HG03025 (cell line): ENCODE measurements at regions not wholly inside any gene's neighbourhood (a gene's known extent, or its start where the extent isn't known, plus 50 kb on each side); places are given as distances from the start of the nearest gene placed in this dataset.
"Not testable (repeated sequence)": the region's sequence is repeated elsewhere in the genome, so short reads cannot be mapped to it uniquely, and the experiment has no call there.

Experiments used
- ATAC-seq: cut with Tn5 transposase; IDR thresholded peaks from one replicate; pipeline ENCODE4 v1.9.1; 2021; ENCODE audit warnings: mild to moderate bottlenecking, moderate library complexity; ENCODE audit not compliant: unreplicated experiment, low FRiP score

DNA sequence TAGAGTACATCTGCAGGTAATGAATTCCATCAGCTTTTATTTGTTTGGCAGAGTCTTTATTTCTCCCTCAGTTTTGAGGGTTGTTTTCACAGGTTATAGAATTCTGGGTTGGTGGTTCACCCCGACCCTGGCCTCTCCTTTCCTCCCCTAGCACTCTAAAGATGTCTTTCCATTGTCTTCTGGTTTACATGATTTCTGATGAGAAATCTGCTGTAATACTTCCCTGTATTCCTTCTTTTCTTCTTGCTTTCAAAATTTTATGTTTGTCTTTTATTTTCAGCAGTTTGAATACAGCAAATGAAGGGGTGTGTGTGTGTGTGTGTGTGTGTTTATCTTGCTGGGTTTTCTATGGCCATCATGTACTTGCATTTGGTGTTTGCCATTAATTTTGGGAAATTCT is 312.0 kb upstream of the RPS23 start:
- ATAC-seq = no peak

GRCh38 chr5:82586661-82587310 is 308.6 kb upstream of the RPS23 start:
- no peak for ATAC-seq

GRCh38 chr5:82586181-82586580 is 308.0 kb upstream of the RPS23 start:
- no peak for ATAC-seq

GRCh38 chr5:82584631-82585030 is 306.5 kb upstream of the RPS23 start:
- ATAC-seq = no peak

GRCh38 chr5:82583331-82583730 is 305.2 kb upstream of the RPS23 start:
- ATAC-seq = not testable (repeated sequence)

- ATAC-seq = no peak
These were observed 286.8 kb upstream of the RPS23 start for GRCh38 chr5:82564963-82565362.

- ATAC-seq = no peak
These were observed 285.6 kb upstream of the RPS23 start for GRCh38 chr5:82563745-82564144.

- no peak for ATAC-seq
These were observed 284.6 kb upstream of the RPS23 start for GRCh38 chr5:82562696-82563240.

- no peak for ATAC-seq
These were observed 283.6 kb upstream of the RPS23 start for GRCh38 chr5:82561797-82562196.

GRCh38 chr5:82560969-82561368 is 282.8 kb upstream of the RPS23 start:
- ATAC-seq = no peak

- no peak for ATAC-seq
These were observed 282.4 kb upstream of the RPS23 start for GRCh38 chr5:82560561-82560960.

DNA sequence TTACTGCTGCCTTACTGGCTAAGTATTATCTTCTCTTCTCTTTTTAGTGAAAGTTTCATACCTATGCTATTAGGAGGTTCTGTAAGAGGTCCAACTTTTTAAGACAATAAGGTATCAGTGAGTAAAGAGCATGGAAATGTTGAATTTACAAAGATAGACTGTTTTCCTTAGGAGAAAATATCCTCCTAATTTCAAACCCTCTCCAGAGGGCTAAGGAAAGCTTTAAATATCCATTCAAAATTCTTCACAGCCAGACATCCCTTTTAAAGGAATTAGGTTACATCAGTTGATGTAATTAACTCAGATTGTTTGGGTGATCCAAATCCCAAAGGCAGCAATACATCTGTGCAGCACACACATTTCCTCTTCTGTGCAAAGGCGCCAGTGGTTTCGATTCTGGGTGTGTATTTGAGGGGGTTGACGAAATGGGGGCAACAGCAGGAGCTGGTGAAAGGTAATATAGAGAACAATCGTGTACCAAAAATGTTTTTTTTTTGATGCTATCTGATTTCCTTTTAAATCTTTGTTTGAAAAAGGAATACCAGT is 273.8 kb upstream of the RPS23 start:
- ATAC-seq = no peak

GRCh38 chr5:82551192-82551591 is 273.0 kb upstream of the RPS23 start:
- no peak for ATAC-seq

DNA sequence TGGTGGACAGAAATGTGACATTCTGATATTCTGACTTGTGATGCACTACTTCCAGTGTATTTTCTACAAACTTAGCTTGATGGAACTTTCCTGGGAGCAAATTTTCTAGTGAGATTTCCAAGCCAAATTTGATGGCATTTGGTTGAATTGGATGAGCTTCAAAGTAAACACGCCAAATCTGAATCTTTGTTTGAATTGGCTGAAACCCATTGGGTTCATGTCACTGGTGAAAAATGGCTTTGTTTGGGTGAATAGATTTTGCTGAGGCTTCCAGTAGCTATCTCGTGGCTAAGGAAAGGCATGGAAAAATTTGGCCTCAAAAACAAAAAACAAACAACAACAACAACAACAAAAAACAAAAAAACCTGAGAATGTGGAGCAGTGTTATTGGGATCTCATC is 271.1 kb upstream of the RPS23 start:
- no peak for ATAC-seq

GRCh38 chr5:82544004-82544403 is 265.9 kb upstream of the RPS23 start:
- no peak for ATAC-seq

DNA sequence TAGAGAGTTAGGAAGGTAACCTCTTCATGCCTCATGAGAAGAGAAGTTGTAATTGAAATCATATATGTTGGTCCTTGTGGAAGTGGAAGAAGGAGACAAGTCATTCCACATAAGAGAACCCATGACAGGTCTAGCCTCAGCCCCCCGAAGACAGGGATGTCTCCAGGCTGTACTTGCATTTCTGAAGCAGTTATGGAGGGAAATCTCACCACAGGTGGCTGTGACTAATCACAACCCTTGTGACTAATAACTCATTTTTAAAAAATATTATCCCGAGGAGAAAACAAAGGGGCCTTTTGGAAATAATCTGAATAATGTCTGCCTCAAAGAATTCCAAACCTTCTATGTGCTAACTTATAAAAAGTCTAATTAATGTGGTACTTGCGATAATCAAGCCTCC is 262.1 kb upstream of the RPS23 start:
- ATAC-seq = no peak

GRCh38 chr5:82538339-82539034 is 260.3 kb upstream of the RPS23 start:
- no peak for ATAC-seq

DNA sequence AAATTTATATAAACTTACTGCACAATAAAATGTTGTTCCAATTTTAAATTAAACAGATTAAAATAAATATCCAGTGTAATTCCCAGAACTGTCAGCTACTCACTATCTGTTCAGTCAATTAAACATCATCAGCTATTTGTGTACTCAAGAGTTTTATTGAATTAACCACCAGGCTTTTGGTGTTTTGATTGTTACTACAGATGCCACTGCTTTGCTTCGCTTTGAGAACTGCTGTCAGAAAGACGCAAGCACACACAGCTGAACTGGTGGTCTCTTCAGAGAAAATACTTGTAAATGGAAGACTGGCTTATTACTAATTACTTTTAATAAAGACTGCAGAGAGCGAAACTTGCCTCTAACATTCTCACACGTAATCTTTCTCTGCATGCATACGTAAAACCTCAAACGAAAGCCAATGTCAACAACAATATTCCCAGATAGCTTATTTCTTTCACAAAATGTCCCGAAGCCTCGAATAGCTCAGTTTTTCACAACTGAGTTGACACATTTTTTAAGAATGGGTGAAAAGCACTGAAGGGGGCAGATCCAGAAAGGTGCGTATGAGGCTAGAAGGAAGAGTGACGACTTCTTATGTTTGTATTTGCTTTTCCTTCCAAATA is 259.6 kb upstream of the RPS23 start:
- ATAC-seq = no peak

GRCh38 chr5:82534986-82535385 is 256.8 kb upstream of the RPS23 start:
- no peak for ATAC-seq

- not testable (repeated sequence) for ATAC-seq
These were observed 253.9 kb upstream of the RPS23 start for GRCh38 chr5:82532075-82532474.

DNA sequence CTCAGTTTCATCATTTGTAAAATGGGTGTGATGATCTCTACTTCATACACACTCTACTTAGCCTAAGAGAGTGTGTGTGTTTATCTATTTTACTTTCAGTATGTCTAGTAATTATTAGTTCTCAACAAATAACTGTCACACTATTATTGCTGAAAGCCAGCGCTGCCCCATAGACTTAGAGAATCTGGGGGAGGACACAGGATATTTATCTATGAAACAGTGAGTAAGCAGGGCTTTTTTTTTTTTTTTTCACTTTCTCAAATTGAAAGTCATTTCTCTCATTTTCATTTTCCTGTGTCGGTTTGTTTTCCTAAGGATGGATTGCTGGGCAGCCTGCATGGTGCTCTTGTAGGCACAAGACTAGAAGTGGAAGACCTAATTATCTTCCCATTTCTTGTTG is 248.4 kb upstream of the RPS23 start:
- ATAC-seq = no peak
